ENCODE measurements at regions not wholly inside any gene's neighbourhood (a gene's known extent, or its start where the extent isn't known, plus 50 kb on each side); places are given as distances from the start of the nearest gene placed in this dataset.

- DNase-seq = no peak
Measured at GRCh38 chr18:8538935-8539334, 70.3 kb upstream of the RAB12 start.

DNA sequence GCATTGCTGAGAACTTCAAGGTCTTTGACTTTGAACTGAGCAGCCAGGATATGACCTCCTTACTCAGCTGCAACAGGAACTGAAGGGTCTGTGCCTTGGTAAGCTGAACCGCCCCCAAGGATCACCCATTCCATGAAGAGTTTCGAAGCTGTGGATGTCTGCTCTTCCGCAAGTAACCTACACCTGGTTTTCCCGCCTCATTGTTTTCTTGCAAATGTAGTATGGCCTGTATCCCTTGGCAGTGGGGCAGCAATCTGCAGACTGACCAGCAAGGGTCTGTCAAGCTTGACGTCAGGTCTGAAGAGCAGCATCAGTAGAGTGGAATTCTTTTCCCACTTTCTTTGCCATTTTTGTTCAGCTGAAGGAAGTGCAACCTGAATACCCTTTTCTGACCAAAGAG, 62.6 kb upstream of the RAB12 start:
- DNase-seq = no peak

GRCh38 chr18:8548186-8548585, 61.1 kb upstream of the RAB12 start:
- no peak for DNase-seq

- no peak for DNase-seq
Measured at GRCh38 chr18:8549254-8549757, 59.9 kb upstream of the RAB12 start.

DNA sequence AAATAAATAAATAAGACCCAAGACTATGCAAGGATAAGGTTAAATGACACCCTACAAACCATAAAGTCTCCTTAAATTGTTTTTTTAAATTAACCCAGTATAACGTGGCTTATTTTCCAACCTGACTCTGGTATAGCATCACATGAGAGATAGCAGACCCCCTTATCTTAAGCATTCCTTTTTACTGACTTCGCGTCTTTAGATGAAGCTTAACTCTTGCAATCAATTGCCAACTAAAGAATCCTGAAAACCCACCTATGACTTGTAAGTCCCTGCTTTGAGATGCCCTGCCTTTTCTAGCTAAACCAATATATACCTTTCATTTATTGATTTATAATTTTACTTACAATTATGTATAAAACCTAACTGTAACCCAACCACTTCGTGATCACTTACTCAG, 57.1 kb upstream of the RAB12 start:
- no peak for DNase-seq

GRCh38 chr18:8554354-8554753, 54.9 kb upstream of the RAB12 start:
- no peak for DNase-seq

GRCh38 chr18:8556424-8556823, 52.8 kb upstream of the RAB12 start:
- no peak for DNase-seq
